Lung (tissue), 11 donors: ENCODE measurements at regions not wholly inside any gene's neighbourhood (a gene's known extent, or its start where the extent isn't known, plus 50 kb on each side); places are given as distances from the start of the nearest gene placed in this dataset.
A peak's percentile ranks its signal among the peaks of the same experiment; 100 is the strongest.
"Not testable (repeated sequence)": the region's sequence is repeated elsewhere in the genome, so short reads cannot be mapped to it uniquely, and the experiment has no call there.

Experiments
- ATAC-seq: fragments of 200-7000 bp; cut with Tn5 transposase; one replicate; pipeline ENCODE4 v1.9.1; 2020; ENCODE audit warnings: moderate number of reproducible peaks; ENCODE audit not compliant: insufficient read depth, low FRiP score
- DNase-seq, 3 donors: peaks; one replicate each; pipeline ENCODE4 v3.0.0-alpha.2; 2013 to 2017
- H3K27ac ChIP-seq, 2 donors: one replicate each; pipeline ENCODE4 v1.5.1; 2013; ENCODE audit warnings: mild to moderate bottlenecking in 2 of 2, moderate library complexity in 2 of 2, control low read depth in 1 of 2, inconsistent platforms in 1 of 2, low read depth in 1 of 2, low read length in 1 of 2
- H3K27me3 ChIP-seq, 3 donors: one replicate each; pipeline ENCODE4 v1.5.1; 2013; ENCODE audit warnings: low read length in 2 of 3; ENCODE audit not compliant: control insufficient read depth in 3 of 3, insufficient read depth in 3 of 3
- H3K36me3 ChIP-seq, 4 donors: one replicate each; pipeline ENCODE4 v1.5.1; 2013; ENCODE audit warnings: low read length in 4 of 4, mild to moderate bottlenecking in 1 of 4, moderate library complexity in 1 of 4; ENCODE audit not compliant: control insufficient read depth in 4 of 4, insufficient read depth in 4 of 4
- H3K4me1 ChIP-seq, 5 donors: one replicate each; pipeline ENCODE4 v1.5.1; 2013; ENCODE audit warnings: low read length in 5 of 5, mild to moderate bottlenecking in 2 of 5, moderate library complexity in 1 of 5; ENCODE audit not compliant: control insufficient read depth in 5 of 5, insufficient read depth in 5 of 5
- H3K4me3 ChIP-seq: one replicate; pipeline ENCODE4 v1.5.1; 2013; ENCODE audit warnings: mild to moderate bottlenecking, control low read depth, moderate library complexity
- H3K9ac ChIP-seq, 2 donors: one replicate each; pipeline ENCODE4 v1.5.1; 2013; ENCODE audit warnings: low read length in 2 of 2, control low read depth in 1 of 2; ENCODE audit not compliant: insufficient read depth in 1 of 2
- H3K9me3 ChIP-seq, 4 donors: one replicate each; pipeline ENCODE4 v1.5.1; 2013; ENCODE audit warnings: low read length in 3 of 4, mild to moderate bottlenecking in 1 of 4, moderate library complexity in 1 of 4; ENCODE audit not compliant: control insufficient read depth in 4 of 4, insufficient read depth in 3 of 4
- WGBS, 2 donors: extraction: QIAGEN DNeasy Blood & Tissue Kit; methylation state at CpG; one replicate each; pipeline ENCODE4 v1.1.7; 2013; 5-methylcytosine and 5-hydroxymethylcytosine counted together
- TF ChIP-seq, protein P1 (sequence below): IDR thresholded peaks from 2 replicates; pipeline ENCODE4 v1.5.1; 2012; ENCODE audit warnings: mild to moderate bottlenecking; ENCODE audit errors: control extremely low read depth, extremely low read depth
- donor health status: control.
- donor health status: control.
- donor health status: Bipolar disorder and iron deficiency.
- donor health status: healthy.
- donor health status: DM: yes; HTN: yes; CAD: no.

- Histone ChIP-seq H3K9me3 (no peaks in the 10 kb centered on the region), H3K9ac (no peak overlapping the region), H3K36me3 (no peaks in the 10 kb centered on the region), H3K4me3 (no peak overlapping the region), H3K27ac (no peak overlapping the region), H3K27me3 (no peaks in the 10 kb centered on the region), H3K4me1 (no peaks in the 10 kb centered on the region)
- 78 to 86% methylated on average over 10 of the region's 10 CpGs for WGBS, 2 donors
- ATAC-seq (no peak), DNase-seq (no peak)
- TF ChIP-seq, protein P1, sequence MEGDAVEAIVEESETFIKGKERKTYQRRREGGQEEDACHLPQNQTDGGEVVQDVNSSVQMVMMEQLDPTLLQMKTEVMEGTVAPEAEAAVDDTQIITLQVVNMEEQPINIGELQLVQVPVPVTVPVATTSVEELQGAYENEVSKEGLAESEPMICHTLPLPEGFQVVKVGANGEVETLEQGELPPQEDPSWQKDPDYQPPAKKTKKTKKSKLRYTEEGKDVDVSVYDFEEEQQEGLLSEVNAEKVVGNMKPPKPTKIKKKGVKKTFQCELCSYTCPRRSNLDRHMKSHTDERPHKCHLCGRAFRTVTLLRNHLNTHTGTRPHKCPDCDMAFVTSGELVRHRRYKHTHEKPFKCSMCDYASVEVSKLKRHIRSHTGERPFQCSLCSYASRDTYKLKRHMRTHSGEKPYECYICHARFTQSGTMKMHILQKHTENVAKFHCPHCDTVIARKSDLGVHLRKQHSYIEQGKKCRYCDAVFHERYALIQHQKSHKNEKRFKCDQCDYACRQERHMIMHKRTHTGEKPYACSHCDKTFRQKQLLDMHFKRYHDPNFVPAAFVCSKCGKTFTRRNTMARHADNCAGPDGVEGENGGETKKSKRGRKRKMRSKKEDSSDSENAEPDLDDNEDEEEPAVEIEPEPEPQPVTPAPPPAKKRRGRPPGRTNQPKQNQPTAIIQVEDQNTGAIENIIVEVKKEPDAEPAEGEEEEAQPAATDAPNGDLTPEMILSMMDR, result no peak
Measured at GRCh38 chr13:22903301-22903700, 277.5 kb upstream of the SGCG start.

DNA sequence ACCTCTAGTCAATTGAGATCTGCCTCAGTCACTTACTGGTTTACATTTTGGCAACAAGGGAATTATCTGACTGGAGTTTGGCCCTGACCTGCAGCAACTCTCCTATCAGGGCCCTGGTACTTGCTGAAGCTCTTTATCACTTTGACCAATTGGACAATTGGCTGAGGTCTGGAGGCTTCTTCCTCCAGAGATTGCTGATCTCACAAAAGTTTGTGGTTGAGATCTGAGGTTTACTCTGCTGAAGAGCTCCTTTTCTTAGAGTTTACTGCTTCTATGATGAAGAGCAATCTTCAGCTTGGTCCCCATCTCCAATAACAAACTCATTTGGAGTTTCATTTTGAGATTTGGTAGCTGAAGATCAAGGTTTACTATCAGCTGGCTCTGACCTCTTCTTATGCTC lies 276.9 kb upstream of the SGCG start:
- H3K9me3 ChIP-seq, result no peaks in the 10 kb centered on the region
- no peak for ATAC-seq

DNA sequence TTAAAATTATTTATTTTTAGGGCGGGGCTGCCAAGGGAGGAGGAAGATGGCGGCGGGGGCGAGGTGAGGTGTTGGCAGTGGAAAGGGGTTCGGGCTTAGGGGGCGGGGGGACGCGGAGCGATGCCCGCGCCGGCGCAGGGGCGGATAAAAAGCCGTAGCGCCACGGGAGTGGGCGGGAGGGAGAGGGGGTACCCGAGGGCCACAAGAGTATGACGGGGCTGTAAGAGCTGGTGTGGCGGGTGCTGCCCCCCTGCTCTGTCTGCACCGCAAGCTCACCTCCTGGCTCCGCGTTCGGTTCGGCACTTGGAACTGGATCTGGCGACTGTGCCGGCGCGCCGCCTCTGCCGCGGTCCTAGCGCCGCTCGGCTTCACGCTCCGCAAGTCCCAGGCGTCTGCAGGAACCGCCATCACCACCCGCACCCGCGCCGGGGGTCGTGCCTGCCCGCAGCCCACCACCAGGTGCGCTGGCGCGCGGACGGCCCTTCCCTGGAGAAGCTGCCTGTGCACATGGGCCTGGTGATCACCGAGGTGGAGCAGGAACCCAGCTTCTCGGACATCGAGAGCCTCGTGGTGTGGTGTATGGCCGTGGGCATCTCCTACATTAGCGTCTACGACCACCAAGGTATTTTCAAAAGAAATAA lies 265.2 kb upstream of the SGCG start:
- H3K9me3 ChIP-seq, result no peaks in the 10 kb centered on the region
- H3K36me3 ChIP-seq, result no peaks in the 10 kb centered on the region
- ATAC-seq (peak; percentile 92), DNase-seq (peak; percentile 72 to 79 (median 78))
- peaks cover 0 to 4% (median 0%) of the 10 kb centered on the region in 5 donors for H3K4me1 ChIP-seq
- TF ChIP-seq, protein P1, result no peak
- H3K27me3 ChIP-seq, result no peaks in the 10 kb centered on the region
- H3K9ac ChIP-seq, result peak overlapping the region in 1 of 2 donors; percentile 17
- WGBS, 2 donors, result 2 to 4% methylated on average over 47 to 58 of the region's 58 CpGs
- peak overlapping the region; percentile 84 for H3K4me3 ChIP-seq
- no peak overlapping the region for H3K27ac ChIP-seq

More for the DNA sequence above, 276.9 kb upstream of the SGCG start:
- H3K27me3 ChIP-seq, result no peaks in the 10 kb centered on the region
- no peak overlapping the region for H3K4me3 ChIP-seq
- H3K36me3 ChIP-seq, result no peaks in the 10 kb centered on the region
- no peak for DNase-seq
- no peak overlapping the region for H3K27ac ChIP-seq
- TF ChIP-seq, protein P1, result no peak
- no peak overlapping the region for H3K9ac ChIP-seq
- no peaks in the 10 kb centered on the region for H3K4me1 ChIP-seq

- H3K4me3 ChIP-seq, H3K27me3 ChIP-seq, H3K4me1 ChIP-seq, ATAC-seq, H3K9me3 ChIP-seq, H3K27ac ChIP-seq, H3K36me3 ChIP-seq: not testable (repeated sequence)
- peak overlapping the region in 1 of 2 donors; percentile 17 for H3K9ac ChIP-seq
- peak in 2 of 3 donors; percentile 47 to 61 for DNase-seq
- WGBS, 2 donors, result 49 to 55% methylated on average over 4 of the region's 4 CpGs
Measured at GRCh38 chr13:22916276-22916675, 264.5 kb upstream of the SGCG start.
